HCT116 (cell line): ENCODE measurements at regions not wholly inside any gene's neighbourhood (a gene's known extent, or its start where the extent isn't known, plus 50 kb on each side); places are given as distances from the start of the nearest gene placed in this dataset.

Experiments used
- ATAC-seq: fragments of 200-7000 bp; cut with Tn5 transposase; 2 replicates; pipeline ENCODE4 v1.9.1; 2020; ENCODE audit warnings: mild to moderate bottlenecking, moderate library complexity
- BruUV-seq: library from RNA; stranded (reverse); fragments of 400-500 nt; replicated peaks from 2 replicates; lab custom pipeline; 2021; lab: Mats Ljungman, UMichigan
- CTCF ChIA-PET: fragments of 300-600 bp; sonication (Branson Sonifier 250); formaldehyde crosslinking; loops from one replicate; lab custom pipeline; 2021; ENCODE audit warnings: antibody characterized with exemption; lab: Charles Lee
- POLR2A ChIA-PET: fragments of 300-600, 350-600 bp; sonication (Branson Sonifier 250); formaldehyde crosslinking; loops from one replicate; lab custom pipeline; 2021; ENCODE audit warnings: antibody characterized with exemption; lab: Charles Lee
- RAD21 ChIA-PET, 2 experiments: fragments of 300-600 bp; sonication (Branson Sonifier 250); formaldehyde crosslinking; loops; one replicate each; lab custom pipeline; 2023; ENCODE audit warnings: low total read pairs in 2 of 2; ENCODE audit not compliant: uncharacterized antibody in 2 of 2, unreplicated experiment in 2 of 2, low non-redundant PET in 1 of 2; lab: Charles Lee
- DNase-seq: peaks from one replicate; pipeline ENCODE4 v3.0.0-alpha.2; 2010; ENCODE audit warnings: low read depth, low spot score
- H2AFZ ChIP-seq: fragments of 200-600 bp; shearing (Covaris generic), sonication (generic); 2 replicates; pipeline ENCODE4 v1.6.1; 2017; ENCODE audit warnings: low read depth, mixed run types, mixed read lengths, antibody characterized with exemption, low read length; ENCODE audit not compliant: poor library complexity, severe bottlenecking
- H3K27ac ChIP-seq: 2 replicates; pipeline ENCODE4 v1.5.1; 2012; ENCODE audit warnings: low read depth, low read length
- H3K27me3 ChIP-seq: fragments of 200-600 bp; sonication (generic); 2 replicates; pipeline ENCODE4 v1.6.1; 2016; ENCODE audit warnings: mixed run types, low read length, mixed read lengths; ENCODE audit not compliant: insufficient read depth
- H3K36me3 ChIP-seq, 2 experiments: fragments of 200-500 bp in 1 of 2; fragments of 200-600 bp in 1 of 2; sonication (Bioruptor generic) in 1 of 2; sonication (generic) in 1 of 2; 2 replicates each; pipeline versions ENCODE4 v1.5.1 to v1.6.1; 2014 to 2016; ENCODE audit warnings: low read length in 2 of 2, inconsistent platforms in 1 of 2, mixed read lengths in 1 of 2, mixed run types in 1 of 2; ENCODE audit not compliant: insufficient read depth in 2 of 2, control insufficient read depth in 1 of 2
- H3K4me1 ChIP-seq, 2 experiments: fragments of 200-600 bp in 1 of 2; sonication (generic) in 1 of 2; 2 replicates each; pipeline versions ENCODE4 v1.5.1 to v1.6.1; 2012 to 2017; ENCODE audit warnings: low read length in 2 of 2, inconsistent platforms in 1 of 2, mild to moderate bottlenecking in 1 of 2, mixed read lengths in 1 of 2, mixed run types in 1 of 2, moderate library complexity in 1 of 2; ENCODE audit not compliant: insufficient read depth in 2 of 2, control insufficient read depth in 1 of 2
- H3K4me2 ChIP-seq: fragments of 200-600 bp; sonication (generic); 2 replicates; pipeline ENCODE4 v1.6.1; 2017; ENCODE audit warnings: mixed run types, low read length, mixed read lengths
- H3K4me3 ChIP-seq, 2 experiments: fragments of 200-600 bp in 1 of 2; sonication (generic) in 1 of 2; replicated peaks in 1 of 2; 2 replicates each; pipeline ENCODE4 v1.5.1; 2011 to 2016; ENCODE audit warnings: low read length in 2 of 2, control low read depth in 1 of 2, low read depth in 1 of 2, mild to moderate bottlenecking in 1 of 2, mixed read lengths in 1 of 2, mixed run types in 1 of 2
- H3K79me2 ChIP-seq: fragments of 200-600 bp; sonication (generic); 2 replicates; pipeline ENCODE4 v1.6.1; 2017; ENCODE audit warnings: mild to moderate bottlenecking, mixed run types, low read length, moderate library complexity, mixed read lengths; ENCODE audit not compliant: insufficient read depth
- H3K9ac ChIP-seq: fragments of 200-600 bp; sonication (generic); 2 replicates; pipeline ENCODE4 v1.6.1; 2016; ENCODE audit warnings: low read length, mixed read lengths
- H3K9me2 ChIP-seq: fragments of 200-600 bp; sonication (generic), shearing (Covaris generic); 2 replicates; pipeline ENCODE4 v1.6.1; 2017; ENCODE audit warnings: mixed run types, mild to moderate bottlenecking, moderate library complexity; ENCODE audit not compliant: insufficient read depth
- H3K9me3 ChIP-seq, 2 experiments: fragments of 200-500 bp in 1 of 2; fragments of 200-600 bp in 1 of 2; sonication (Bioruptor generic) in 1 of 2; sonication (generic) in 1 of 2; 2 replicates each; pipeline ENCODE4 v1.6.1; 2014 to 2017; ENCODE audit warnings: low read length in 2 of 2, mixed read lengths in 2 of 2, inconsistent platforms in 1 of 2, low read depth in 1 of 2, mild to moderate bottlenecking in 1 of 2, mixed run types in 1 of 2, moderate library complexity in 1 of 2; ENCODE audit not compliant: control insufficient read depth in 1 of 2, insufficient read depth in 1 of 2
- H4K20me1 ChIP-seq: fragments of 200-600 bp; sonication (generic), shearing (Covaris generic); 2 replicates; pipeline ENCODE4 v1.6.1; 2017; ENCODE audit warnings: mixed run types, mild to moderate bottlenecking, moderate library complexity; ENCODE audit not compliant: insufficient read depth
- CBX3 ChIP-seq: IDR thresholded peaks from 2 replicates; pipeline ENCODE4 v1.6.1; 2012; ENCODE audit warnings: low read depth
- CTCF ChIP-seq, 3 experiments: fragments of 200-600 bp in 1 of 3; sonication (generic) in 1 of 3; IDR thresholded peaks in 2 of 3; conservative IDR thresholded peaks in 1 of 3; 2 replicates each; pipeline ENCODE4 v1.5.1; 2012 to 2017; ENCODE audit warnings: low read depth in 2 of 3, low read length in 2 of 3, antibody characterized with exemption in 1 of 3, borderline replicate concordance in 1 of 3, control low read depth in 1 of 3, mild to moderate bottlenecking in 1 of 3, mixed read lengths in 1 of 3, mixed run types in 1 of 3, moderate library complexity in 1 of 3; ENCODE audit not compliant: insufficient read depth in 1 of 3
- ELF1 ChIP-seq: IDR thresholded peaks from 2 replicates; pipeline ENCODE4 v1.6.1; 2012; ENCODE audit warnings: low read depth, borderline replicate concordance
- JUND ChIP-seq: IDR thresholded peaks from 2 replicates; pipeline ENCODE4 v1.6.1; 2012
- MAX ChIP-seq: IDR thresholded peaks from 2 replicates; pipeline ENCODE4 v1.6.1; 2012
- RAD21 ChIP-seq: IDR thresholded peaks from 2 replicates; pipeline ENCODE4 v1.6.1; 2012; ENCODE audit warnings: low read depth, mild to moderate bottlenecking
- YY1 ChIP-seq: IDR thresholded peaks from 2 replicates; pipeline ENCODE4 v1.6.1; 2011; ENCODE audit warnings: low read length, low read depth, moderate library complexity, mild to moderate bottlenecking; ENCODE audit not compliant: insufficient replicate concordance; ENCODE audit errors: extremely low read depth
- intact Hi-C: fragments of 100-400 bp; cut with micrococcal nuclease; formaldehyde crosslinking; loops from 2 replicates; pipeline ENCODE4 v1.10.0; 2022

- ATAC-seq: no peak
- Histone ChIP-seq H3K79me2 (no peaks in the 10 kb centered on the region), H3K4me1 (no peaks in the 10 kb centered on the region), H3K4me2 (no peak overlapping the region), H3K9ac (no peak overlapping the region), H3K9me3 (no peaks in the 10 kb centered on the region), H3K4me3 (no peak overlapping the region), H3K9me2 (no peaks in the 10 kb centered on the region), H3K27me3 (no peaks in the 10 kb centered on the region), H2AFZ (no peak overlapping the region), H4K20me1 (no peaks in the 10 kb centered on the region), H3K27ac (no peak overlapping the region), H3K36me3 (no peaks in the 10 kb centered on the region)
- BruUV-seq: no TSS peak
- DNase-seq: no peak
- CTCF ChIA-PET: interaction anchor here (2.4 to 4.0 kb wide), 3 partner anchors 301 to 335 kb away, joined by 9 to 74 read pairs (median 64); no protein-coding TSS in a partner anchor
- POLR2A ChIA-PET: no interaction called here
- no peak for TF ChIP-seq CBX3
- TF ChIP-seq RAD21: no peak
- no peak for TF ChIP-seq ELF1
- no peak for TF ChIP-seq YY1
- TF ChIP-seq JUND: no peak
- RAD21 ChIA-PET: interaction anchor here in 1 of 2 experiments (0.7 to 2.3 kb wide), 2 partner anchors 307 to 336 kb away, joined by 3 to 14 read pairs; no protein-coding TSS in a partner anchor
- intact Hi-C loops: no loop called here
Measured at GRCh38 chr7:35983626-35984025, 169.4 kb upstream of the EEPD1 start.

GRCh38 chr7:35985126-35985754 lies 167.8 kb upstream of the EEPD1 start:
- ATAC-seq: peak; percentile 100
- Histone ChIP-seq H3K4me2 (no peak overlapping the region), H3K9ac (no peak overlapping the region), H3K36me3 (no peaks in the 10 kb centered on the region), H3K9me3 (no peaks in the 10 kb centered on the region), H3K4me1 (no peaks in the 10 kb centered on the region), H3K79me2 (no peaks in the 10 kb centered on the region), H3K27me3 (no peaks in the 10 kb centered on the region), H2AFZ (peak overlapping the region; percentile 84), H3K27ac (no peak overlapping the region), H3K4me3 (no peak overlapping the region), H4K20me1 (no peaks in the 10 kb centered on the region), H3K9me2 (no peaks in the 10 kb centered on the region)
- DNase-seq: peak; percentile 47
- TF ChIP-seq CTCF (IDR thresholded peaks at IDR 0.05 in 2 of 3, conservative IDR thresholded peaks at IDR 0.05 in 1 of 3; ENCODE audit: borderline replicate concordance in 1 of 3, insufficient read depth in 1 of 3, low read depth in 2 of 3, low read length in 2 of 3) (peak; percentile 92 to 96 (median 93)), RAD21 (peak; percentile 99), MAX (no peak)
- CTCF ChIA-PET: interaction anchor here (0.7 to 4.0 kb wide), 8 partner anchors 9 to 456 kb away, joined by 3 to 74 read pairs (median 5); no protein-coding TSS in a partner anchor
- POLR2A ChIA-PET: interaction anchor here (0.9 kb wide), 1 partner anchor 305 kb away, joined by 3 read pairs; no protein-coding TSS in a partner anchor
- RAD21 ChIA-PET: interaction anchor here (1.0 to 2.3 kb wide), 7 partner anchors 19 to 334 kb away, joined by 3 to 14 read pairs (median 9); no protein-coding TSS in a partner anchor
- intact Hi-C loops: loop anchor here (1.0 to 5.0 kb wide), 4 partner anchors 97 to 334 kb away; no protein-coding TSS in a partner anchor
- BruUV-seq: no TSS peak
